HCT116 (cell line): ENCODE measurements at regions not wholly inside any gene's neighbourhood (a gene's known extent, or its start where the extent isn't known, plus 50 kb on each side); places are given as distances from the start of the nearest gene placed in this dataset.

Experiments
- ELF1 ChIP-seq: IDR thresholded peaks from 2 replicates; pipeline ENCODE4 v1.6.1; 2012; ENCODE audit warnings: low read depth, borderline replicate concordance
- EZH2 ChIP-seq: fragments of 200-600 bp; sonication (generic); IDR thresholded peaks from 2 replicates; pipeline ENCODE4 v1.6.1; 2017; ENCODE audit warnings: antibody characterized with exemption, mixed run types
- EZH2phosphoT487 ChIP-seq: fragments of 200-600 bp; IDR thresholded peaks from 2 replicates; pipeline ENCODE4 v1.6.1; 2018; ENCODE audit warnings: antibody characterized with exemption, borderline replicate concordance
- POLR2A ChIP-seq: IDR thresholded peaks from 2 replicates; pipeline ENCODE4 v1.7.0; 2011; ENCODE audit warnings: borderline replicate concordance; ENCODE audit not compliant: insufficient read depth, insufficient read length; ENCODE audit errors: extremely low read depth
- POLR2AphosphoS5 ChIP-seq: IDR thresholded peaks from 2 replicates; pipeline ENCODE4 v1.6.1; 2011; ENCODE audit warnings: mild to moderate bottlenecking, low read depth, low read length, moderate library complexity
- RAD21 ChIP-seq: IDR thresholded peaks from 2 replicates; pipeline ENCODE4 v1.6.1; 2012; ENCODE audit warnings: low read depth, mild to moderate bottlenecking
- YY1 ChIP-seq: IDR thresholded peaks from 2 replicates; pipeline ENCODE4 v1.6.1; 2011; ENCODE audit warnings: low read length, low read depth, moderate library complexity, mild to moderate bottlenecking; ENCODE audit not compliant: insufficient replicate concordance; ENCODE audit errors: extremely low read depth
- TF ChIP-seq, protein P1 (sequence below), 3 experiments: fragments of 200-600 bp in 1 of 3; sonication (generic) in 1 of 3; IDR thresholded peaks in 2 of 3; conservative IDR thresholded peaks in 1 of 3; 2 replicates each; pipeline ENCODE4 v1.5.1; 2012 to 2017; ENCODE audit warnings: low read depth in 2 of 3, low read length in 2 of 3, antibody characterized with exemption in 1 of 3, borderline replicate concordance in 1 of 3, control low read depth in 1 of 3, mild to moderate bottlenecking in 1 of 3, mixed read lengths in 1 of 3, mixed run types in 1 of 3, moderate library complexity in 1 of 3; ENCODE audit not compliant: insufficient read depth in 1 of 3
- TF ChIP-seq, protein P2 (sequence below): IDR thresholded peaks from 2 replicates; pipeline ENCODE4 v1.6.1; 2012
- TF ChIP-seq, protein P3 (sequence below): IDR thresholded peaks from 2 replicates; pipeline ENCODE4 v1.6.1; 2012; ENCODE audit warnings: low read depth
- TF ChIP-seq, protein P4 (sequence below): IDR thresholded peaks from 2 replicates; pipeline ENCODE4 v1.6.1; 2011; ENCODE audit warnings: mild to moderate bottlenecking, low read length, moderate library complexity; ENCODE audit not compliant: insufficient replicate concordance; ENCODE audit errors: extremely low read depth

DNA sequence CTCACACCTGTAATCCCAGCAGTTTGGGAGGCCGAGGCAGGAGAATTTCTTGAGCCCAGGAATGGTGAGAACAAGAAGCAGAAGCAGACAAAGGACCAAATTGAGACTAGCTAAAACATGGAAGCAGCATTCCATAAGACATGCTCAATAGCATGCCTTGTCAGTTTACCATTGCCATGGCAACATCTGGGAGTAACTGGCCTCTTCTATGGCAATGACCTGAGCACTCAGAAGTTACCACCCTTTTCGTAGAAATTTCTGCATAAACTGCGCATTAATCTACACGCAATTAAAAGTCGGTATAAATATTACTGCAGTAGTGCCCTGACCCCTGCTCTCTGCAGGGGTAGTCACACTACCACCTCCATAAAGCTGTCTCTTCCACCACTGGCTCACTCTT lies 390.2 kb upstream of the USP9Y start:
- TF ChIP-seq POLR2A (no peak), EZH2phosphoT487 (no peak), EZH2 (no peak), POLR2AphosphoS5 (no peak), YY1 (no peak), ELF1 (no peak), RAD21 (no peak)
- TF ChIP-seq, protein P1, sequence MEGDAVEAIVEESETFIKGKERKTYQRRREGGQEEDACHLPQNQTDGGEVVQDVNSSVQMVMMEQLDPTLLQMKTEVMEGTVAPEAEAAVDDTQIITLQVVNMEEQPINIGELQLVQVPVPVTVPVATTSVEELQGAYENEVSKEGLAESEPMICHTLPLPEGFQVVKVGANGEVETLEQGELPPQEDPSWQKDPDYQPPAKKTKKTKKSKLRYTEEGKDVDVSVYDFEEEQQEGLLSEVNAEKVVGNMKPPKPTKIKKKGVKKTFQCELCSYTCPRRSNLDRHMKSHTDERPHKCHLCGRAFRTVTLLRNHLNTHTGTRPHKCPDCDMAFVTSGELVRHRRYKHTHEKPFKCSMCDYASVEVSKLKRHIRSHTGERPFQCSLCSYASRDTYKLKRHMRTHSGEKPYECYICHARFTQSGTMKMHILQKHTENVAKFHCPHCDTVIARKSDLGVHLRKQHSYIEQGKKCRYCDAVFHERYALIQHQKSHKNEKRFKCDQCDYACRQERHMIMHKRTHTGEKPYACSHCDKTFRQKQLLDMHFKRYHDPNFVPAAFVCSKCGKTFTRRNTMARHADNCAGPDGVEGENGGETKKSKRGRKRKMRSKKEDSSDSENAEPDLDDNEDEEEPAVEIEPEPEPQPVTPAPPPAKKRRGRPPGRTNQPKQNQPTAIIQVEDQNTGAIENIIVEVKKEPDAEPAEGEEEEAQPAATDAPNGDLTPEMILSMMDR (IDR thresholded peaks at IDR 0.05 in 2 of 3, conservative IDR thresholded peaks at IDR 0.05 in 1 of 3; ENCODE audit: borderline replicate concordance in 1 of 3, insufficient read depth in 1 of 3, low read depth in 2 of 3, low read length in 2 of 3) = no peak
- TF ChIP-seq, protein P2, sequence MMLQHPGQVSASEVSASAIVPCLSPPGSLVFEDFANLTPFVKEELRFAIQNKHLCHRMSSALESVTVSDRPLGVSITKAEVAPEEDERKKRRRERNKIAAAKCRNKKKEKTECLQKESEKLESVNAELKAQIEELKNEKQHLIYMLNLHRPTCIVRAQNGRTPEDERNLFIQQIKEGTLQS = no peak
- TF ChIP-seq, protein P3, sequence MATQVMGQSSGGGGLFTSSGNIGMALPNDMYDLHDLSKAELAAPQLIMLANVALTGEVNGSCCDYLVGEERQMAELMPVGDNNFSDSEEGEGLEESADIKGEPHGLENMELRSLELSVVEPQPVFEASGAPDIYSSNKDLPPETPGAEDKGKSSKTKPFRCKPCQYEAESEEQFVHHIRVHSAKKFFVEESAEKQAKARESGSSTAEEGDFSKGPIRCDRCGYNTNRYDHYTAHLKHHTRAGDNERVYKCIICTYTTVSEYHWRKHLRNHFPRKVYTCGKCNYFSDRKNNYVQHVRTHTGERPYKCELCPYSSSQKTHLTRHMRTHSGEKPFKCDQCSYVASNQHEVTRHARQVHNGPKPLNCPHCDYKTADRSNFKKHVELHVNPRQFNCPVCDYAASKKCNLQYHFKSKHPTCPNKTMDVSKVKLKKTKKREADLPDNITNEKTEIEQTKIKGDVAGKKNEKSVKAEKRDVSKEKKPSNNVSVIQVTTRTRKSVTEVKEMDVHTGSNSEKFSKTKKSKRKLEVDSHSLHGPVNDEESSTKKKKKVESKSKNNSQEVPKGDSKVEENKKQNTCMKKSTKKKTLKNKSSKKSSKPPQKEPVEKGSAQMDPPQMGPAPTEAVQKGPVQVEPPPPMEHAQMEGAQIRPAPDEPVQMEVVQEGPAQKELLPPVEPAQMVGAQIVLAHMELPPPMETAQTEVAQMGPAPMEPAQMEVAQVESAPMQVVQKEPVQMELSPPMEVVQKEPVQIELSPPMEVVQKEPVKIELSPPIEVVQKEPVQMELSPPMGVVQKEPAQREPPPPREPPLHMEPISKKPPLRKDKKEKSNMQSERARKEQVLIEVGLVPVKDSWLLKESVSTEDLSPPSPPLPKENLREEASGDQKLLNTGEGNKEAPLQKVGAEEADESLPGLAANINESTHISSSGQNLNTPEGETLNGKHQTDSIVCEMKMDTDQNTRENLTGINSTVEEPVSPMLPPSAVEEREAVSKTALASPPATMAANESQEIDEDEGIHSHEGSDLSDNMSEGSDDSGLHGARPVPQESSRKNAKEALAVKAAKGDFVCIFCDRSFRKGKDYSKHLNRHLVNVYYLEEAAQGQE = no peak
- TF ChIP-seq, protein P4, sequence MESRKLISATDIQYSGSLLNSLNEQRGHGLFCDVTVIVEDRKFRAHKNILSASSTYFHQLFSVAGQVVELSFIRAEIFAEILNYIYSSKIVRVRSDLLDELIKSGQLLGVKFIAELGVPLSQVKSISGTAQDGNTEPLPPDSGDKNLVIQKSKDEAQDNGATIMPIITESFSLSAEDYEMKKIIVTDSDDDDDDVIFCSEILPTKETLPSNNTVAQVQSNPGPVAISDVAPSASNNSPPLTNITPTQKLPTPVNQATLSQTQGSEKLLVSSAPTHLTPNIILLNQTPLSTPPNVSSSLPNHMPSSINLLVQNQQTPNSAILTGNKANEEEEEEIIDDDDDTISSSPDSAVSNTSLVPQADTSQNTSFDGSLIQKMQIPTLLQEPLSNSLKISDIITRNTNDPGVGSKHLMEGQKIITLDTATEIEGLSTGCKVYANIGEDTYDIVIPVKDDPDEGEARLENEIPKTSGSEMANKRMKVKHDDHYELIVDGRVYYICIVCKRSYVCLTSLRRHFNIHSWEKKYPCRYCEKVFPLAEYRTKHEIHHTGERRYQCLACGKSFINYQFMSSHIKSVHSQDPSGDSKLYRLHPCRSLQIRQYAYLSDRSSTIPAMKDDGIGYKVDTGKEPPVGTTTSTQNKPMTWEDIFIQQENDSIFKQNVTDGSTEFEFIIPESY = no peak
